OCI-LY3 (cell line): ENCODE measurements at regions not wholly inside any gene's neighbourhood (a gene's known extent, or its start where the extent isn't known, plus 50 kb on each side); places are given as distances from the start of the nearest gene placed in this dataset.

ENCODE experiments used
- CTCF ChIP-seq: fragments of 200-600, 300-600 bp; sonication (generic); IDR thresholded peaks from 2 replicates; pipeline ENCODE4 v1.5.1; 2014; ENCODE audit warnings: antibody characterized with exemption, low read length, low read depth
- EZH2phosphoT487 ChIP-seq: fragments of 200-600 bp; shearing (Covaris generic); IDR thresholded peaks from 2 replicates; pipeline ENCODE4 v1.6.1; 2018; ENCODE audit warnings: antibody characterized with exemption, mixed run types, low read depth

DNA sequence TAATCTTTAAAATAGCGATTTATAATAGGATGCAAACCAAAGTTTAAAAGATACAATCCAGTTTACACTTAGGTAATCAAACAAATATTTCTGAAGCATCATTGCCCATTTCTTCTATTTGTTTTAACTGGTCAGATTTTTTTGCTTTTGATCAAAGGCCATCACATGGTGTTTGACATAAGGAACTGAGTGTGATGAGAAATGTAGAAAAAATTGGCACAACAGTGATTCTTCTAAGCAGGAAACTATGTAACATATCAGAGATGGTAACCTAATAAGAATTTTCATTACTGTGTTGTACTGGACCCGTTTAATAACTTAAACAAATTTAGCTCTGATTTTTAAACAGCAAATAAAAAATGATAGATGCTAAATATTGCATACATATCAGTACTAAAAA lies 644.7 kb upstream of the KLF12 start:
- TF ChIP-seq CTCF (no peak), EZH2phosphoT487 (no peak)
